GM18519 (cell line): ENCODE measurements at regions not wholly inside any gene's neighbourhood (a gene's known extent, or its start where the extent isn't known, plus 50 kb on each side); places are given as distances from the start of the nearest gene placed in this dataset.
"Not testable (repeated sequence)": the region's sequence is repeated elsewhere in the genome, so short reads cannot be mapped to it uniquely, and the experiment has no call there.

ENCODE experiments used
- ATAC-seq: cut with Tn5 transposase; IDR thresholded peaks from one replicate; pipeline ENCODE4 v1.9.1; 2021; ENCODE audit warnings: mild to moderate bottlenecking, moderate library complexity; ENCODE audit not compliant: unreplicated experiment, low FRiP score

- no peak for ATAC-seq
These were observed 89.6 kb downstream of the DDX1 start for GRCh38 chr2:15681089-15681885.

- no peak for ATAC-seq
These were observed 90.7 kb downstream of the DDX1 start for GRCh38 chr2:15682354-15682753.

- no peak for ATAC-seq
These were observed 92.7 kb downstream of the DDX1 start for GRCh38 chr2:15684161-15685039.

- no peak for ATAC-seq
These were observed 93.5 kb downstream of the DDX1 start for GRCh38 chr2:15685143-15685542.

GRCh38 chr2:15686643-15687042, 95.0 kb downstream of the DDX1 start:
- no peak for ATAC-seq

GRCh38 chr2:15687243-15687642, 95.6 kb downstream of the DDX1 start:
- no peak for ATAC-seq

- no peak for ATAC-seq
These were observed 96.1 kb downstream of the DDX1 start for GRCh38 chr2:15687720-15688119.

- no peak for ATAC-seq
These were observed 97.4 kb downstream of the DDX1 start for GRCh38 chr2:15688924-15689568.

GRCh38 chr2:15689654-15690053, 98.0 kb downstream of the DDX1 start:
- ATAC-seq, result no peak

GRCh38 chr2:15691586-15692310, 100.1 kb downstream of the DDX1 start:
- ATAC-seq, result no peak

GRCh38 chr2:15692551-15693377, 101.1 kb downstream of the DDX1 start:
- no peak for ATAC-seq

GRCh38 chr2:15693382-15693781, 101.7 kb downstream of the DDX1 start:
- no peak for ATAC-seq

GRCh38 chr2:15693926-15694588, 102.4 kb downstream of the DDX1 start:
- ATAC-seq, result no peak

- ATAC-seq, result no peak
These were observed 102.9 kb downstream of the DDX1 start for GRCh38 chr2:15694589-15694986.

GRCh38 chr2:15695582-15696330, 104.1 kb downstream of the DDX1 start:
- no peak for ATAC-seq

- ATAC-seq, result not testable (repeated sequence)
These were observed 105.0 kb downstream of the DDX1 start for GRCh38 chr2:15696606-15697170.

- ATAC-seq, result no peak
These were observed 108.5 kb downstream of the DDX1 start for GRCh38 chr2:15700131-15700530.
